ENCODE measurements at regions not wholly inside any gene's neighbourhood (a gene's known extent, or its start where the extent isn't known, plus 50 kb on each side); places are given as distances from the start of the nearest gene placed in this dataset.
"Not testable (repeated sequence)": the region's sequence is repeated elsewhere in the genome, so short reads cannot be mapped to it uniquely, and the experiment has no call there.

GRCh38 chr10:20502903-20503585, 394.1 kb downstream of the NEBL start:
- Mint-ChIP-seq H3K27me3 (ENCODE audit: low read depth) (no peaks in the 10 kb centered on the region), H3K4me3 (no peak overlapping the region), H3K36me3 (ENCODE audit: insufficient read depth in 2 of 2) (peaks cover 1 to 2% of the 10 kb centered on the region in 2 donors), H3K4me1 (ENCODE audit: low read depth) (no peaks in the 10 kb centered on the region), H3K9me3 (peaks cover 9 to 15% of the 10 kb centered on the region in 2 donors), H3K27ac (no peak overlapping the region)
- DNase-seq, result no peak
- ATAC-seq (replicated peaks in 1 of 2), result no peak

GRCh38 chr10:20494474-20494873, 402.6 kb downstream of the NEBL start:
- Mint-ChIP-seq H3K36me3 (ENCODE audit: insufficient read depth in 2 of 2) (peaks cover 1 to 3% of the 10 kb centered on the region in 2 donors), H3K4me1 (ENCODE audit: low read depth) (no peaks in the 10 kb centered on the region), H3K4me3 (no peak overlapping the region), H3K27me3 (ENCODE audit: low read depth) (no peaks in the 10 kb centered on the region), H3K9me3 (peaks cover 13% of the 10 kb centered on the region in 2 donors), H3K27ac (no peak overlapping the region)
- ATAC-seq (replicated peaks in 1 of 2) (no peak), DNase-seq (no peak)

- DNase-seq (no peak), ATAC-seq (replicated peaks in 1 of 2) (no peak)
- no peaks in the 10 kb centered on the region for H3K4me1 Mint-ChIP-seq (ENCODE audit: low read depth)
- H3K4me3 Mint-ChIP-seq, result no peak overlapping the region
- H3K36me3 Mint-ChIP-seq (ENCODE audit: insufficient read depth in 2 of 2), result peaks cover 1 to 3% of the 10 kb centered on the region in 2 donors
- no peaks in the 10 kb centered on the region for H3K27me3 Mint-ChIP-seq (ENCODE audit: low read depth)
- no peak overlapping the region for H3K27ac Mint-ChIP-seq
- peaks cover 7 to 10% of the 10 kb centered on the region in 2 donors for H3K9me3 Mint-ChIP-seq
Observed at GRCh38 chr10:20492447-20492846, 404.7 kb downstream of the NEBL start.

GRCh38 chr10:20489961-20490360, 407.1 kb downstream of the NEBL start:
- peaks cover 1 to 3% of the 10 kb centered on the region in 2 donors for H3K36me3 Mint-ChIP-seq (ENCODE audit: insufficient read depth in 2 of 2)
- no peak for DNase-seq

GRCh38 chr10:20486791-20487190, 410.3 kb downstream of the NEBL start:
- no peaks in the 10 kb centered on the region for H3K27me3 Mint-ChIP-seq (ENCODE audit: low read depth)
- H3K4me1 Mint-ChIP-seq (ENCODE audit: low read depth), result no peaks in the 10 kb centered on the region
- peaks cover 0 to 3% of the 10 kb centered on the region in 2 donors for H3K36me3 Mint-ChIP-seq (ENCODE audit: insufficient read depth in 2 of 2)
- H3K9me3 Mint-ChIP-seq, result peaks cover 2 to 6% of the 10 kb centered on the region in 2 donors
- no peak overlapping the region for H3K27ac Mint-ChIP-seq
- ATAC-seq (replicated peaks in 1 of 2) (no peak), DNase-seq (no peak)
- no peak overlapping the region for H3K4me3 Mint-ChIP-seq

More at GRCh38 chr10:20489961-20490360, 407.1 kb downstream of the NEBL start:
- no peak overlapping the region for H3K27ac Mint-ChIP-seq
- H3K4me1 Mint-ChIP-seq (ENCODE audit: low read depth), result no peaks in the 10 kb centered on the region
- ATAC-seq (replicated peaks in 1 of 2), result no peak
- H3K9me3 Mint-ChIP-seq, result peaks cover 9 to 12% of the 10 kb centered on the region in 2 donors
- H3K4me3 Mint-ChIP-seq, result no peak overlapping the region
- H3K27me3 Mint-ChIP-seq (ENCODE audit: low read depth), result no peaks in the 10 kb centered on the region

- DNase-seq (no peak), ATAC-seq (replicated peaks in 1 of 2) (no peak)
- H3K4me1 Mint-ChIP-seq (ENCODE audit: low read depth), result no peaks in the 10 kb centered on the region
- peaks cover 6 to 7% of the 10 kb centered on the region in 2 donors for H3K9me3 Mint-ChIP-seq
- peaks cover 0 to 3% of the 10 kb centered on the region in 2 donors for H3K36me3 Mint-ChIP-seq (ENCODE audit: insufficient read depth in 2 of 2)
- H3K27me3 Mint-ChIP-seq (ENCODE audit: low read depth), result no peaks in the 10 kb centered on the region
- H3K4me3 Mint-ChIP-seq, result no peak overlapping the region
- H3K27ac Mint-ChIP-seq, result no peak overlapping the region
Observed at GRCh38 chr10:20485554-20485953, 411.6 kb downstream of the NEBL start.

- H3K4me3 Mint-ChIP-seq, result no peak overlapping the region
- H3K27me3 Mint-ChIP-seq (ENCODE audit: low read depth), result no peaks in the 10 kb centered on the region
- no peak overlapping the region for H3K27ac Mint-ChIP-seq
- peaks cover 7 to 10% of the 10 kb centered on the region in 2 donors for H3K9me3 Mint-ChIP-seq
- ATAC-seq (replicated peaks in 1 of 2) (no peak), DNase-seq (no peak)
- H3K36me3 Mint-ChIP-seq (ENCODE audit: insufficient read depth in 2 of 2), result peaks cover 0 to 3% of the 10 kb centered on the region in 2 donors
- no peaks in the 10 kb centered on the region for H3K4me1 Mint-ChIP-seq (ENCODE audit: low read depth)
Observed at GRCh38 chr10:20481054-20481453, 416.1 kb downstream of the NEBL start.

GRCh38 chr10:20480575-20480974, 416.5 kb downstream of the NEBL start:
- H3K27ac Mint-ChIP-seq; H3K4me1 Mint-ChIP-seq (ENCODE audit: low read depth); ATAC-seq (replicated peaks in 1 of 2); H3K27me3 Mint-ChIP-seq (ENCODE audit: low read depth); H3K4me3 Mint-ChIP-seq; H3K9me3 Mint-ChIP-seq; DNase-seq; H3K36me3 Mint-ChIP-seq (ENCODE audit: insufficient read depth in 2 of 2): not testable (repeated sequence)

- DNase-seq (no peak), ATAC-seq (replicated peaks in 1 of 2) (no peak)
- Mint-ChIP-seq H3K36me3 (ENCODE audit: insufficient read depth in 2 of 2) (no peaks in the 10 kb centered on the region), H3K27ac (no peak overlapping the region), H3K4me1 (ENCODE audit: low read depth) (no peaks in the 10 kb centered on the region), H3K9me3 (peaks cover 2 to 3% of the 10 kb centered on the region in 2 donors), H3K27me3 (ENCODE audit: low read depth) (no peaks in the 10 kb centered on the region), H3K4me3 (no peak overlapping the region)
Observed at GRCh38 chr10:20474064-20474463, 423.0 kb downstream of the NEBL start.

GRCh38 chr10:20473023-20473760, 423.9 kb downstream of the NEBL start:
- DNase-seq, result no peak
- Mint-ChIP-seq H3K27ac (no peak overlapping the region), H3K36me3 (ENCODE audit: insufficient read depth in 2 of 2) (no peaks in the 10 kb centered on the region), H3K4me1 (ENCODE audit: low read depth) (no peaks in the 10 kb centered on the region), H3K4me3 (no peak overlapping the region), H3K27me3 (ENCODE audit: low read depth) (no peaks in the 10 kb centered on the region), H3K9me3 (peaks cover 2 to 3% of the 10 kb centered on the region in 2 donors)
- ATAC-seq (replicated peaks in 1 of 2), result no peak

- Mint-ChIP-seq H3K9me3 (peaks cover 2% of the 10 kb centered on the region in 2 donors), H3K27ac (no peak overlapping the region), H3K36me3 (ENCODE audit: insufficient read depth in 2 of 2) (peaks cover 0 to 1% of the 10 kb centered on the region in 2 donors), H3K4me3 (no peak overlapping the region), H3K4me1 (ENCODE audit: low read depth) (no peaks in the 10 kb centered on the region), H3K27me3 (ENCODE audit: low read depth) (no peaks in the 10 kb centered on the region)
- ATAC-seq (replicated peaks in 1 of 2), result no peak
- DNase-seq, result no peak
Observed at GRCh38 chr10:20466731-20467130, 430.4 kb downstream of the NEBL start.

- Mint-ChIP-seq H3K9me3 (peaks cover 2 to 3% of the 10 kb centered on the region in 2 donors), H3K27me3 (ENCODE audit: low read depth) (no peaks in the 10 kb centered on the region), H3K4me3 (no peak overlapping the region), H3K4me1 (ENCODE audit: low read depth) (no peaks in the 10 kb centered on the region), H3K27ac (no peak overlapping the region), H3K36me3 (ENCODE audit: insufficient read depth in 2 of 2) (peaks cover 0 to 2% of the 10 kb centered on the region in 2 donors)
- no peak for DNase-seq
- ATAC-seq (replicated peaks in 1 of 2), result no peak
Observed at GRCh38 chr10:20457649-20458048, 439.5 kb downstream of the NEBL start.

GRCh38 chr10:20455774-20456173, 441.3 kb downstream of the NEBL start:
- Mint-ChIP-seq H3K27me3 (ENCODE audit: low read depth) (no peaks in the 10 kb centered on the region), H3K36me3 (ENCODE audit: insufficient read depth in 2 of 2) (peaks cover 0 to 2% of the 10 kb centered on the region in 2 donors), H3K4me1 (ENCODE audit: low read depth) (no peaks in the 10 kb centered on the region), H3K27ac (no peak overlapping the region), H3K9me3 (peaks cover 0 to 3% of the 10 kb centered on the region in 2 donors), H3K4me3 (no peak overlapping the region)
- ATAC-seq (replicated peaks in 1 of 2) (no peak), DNase-seq (no peak)
